ENCODE measurements at regions not wholly inside any gene's neighbourhood (a gene's known extent, or its start where the extent isn't known, plus 50 kb on each side); places are given as distances from the start of the nearest gene placed in this dataset.

DNA sequence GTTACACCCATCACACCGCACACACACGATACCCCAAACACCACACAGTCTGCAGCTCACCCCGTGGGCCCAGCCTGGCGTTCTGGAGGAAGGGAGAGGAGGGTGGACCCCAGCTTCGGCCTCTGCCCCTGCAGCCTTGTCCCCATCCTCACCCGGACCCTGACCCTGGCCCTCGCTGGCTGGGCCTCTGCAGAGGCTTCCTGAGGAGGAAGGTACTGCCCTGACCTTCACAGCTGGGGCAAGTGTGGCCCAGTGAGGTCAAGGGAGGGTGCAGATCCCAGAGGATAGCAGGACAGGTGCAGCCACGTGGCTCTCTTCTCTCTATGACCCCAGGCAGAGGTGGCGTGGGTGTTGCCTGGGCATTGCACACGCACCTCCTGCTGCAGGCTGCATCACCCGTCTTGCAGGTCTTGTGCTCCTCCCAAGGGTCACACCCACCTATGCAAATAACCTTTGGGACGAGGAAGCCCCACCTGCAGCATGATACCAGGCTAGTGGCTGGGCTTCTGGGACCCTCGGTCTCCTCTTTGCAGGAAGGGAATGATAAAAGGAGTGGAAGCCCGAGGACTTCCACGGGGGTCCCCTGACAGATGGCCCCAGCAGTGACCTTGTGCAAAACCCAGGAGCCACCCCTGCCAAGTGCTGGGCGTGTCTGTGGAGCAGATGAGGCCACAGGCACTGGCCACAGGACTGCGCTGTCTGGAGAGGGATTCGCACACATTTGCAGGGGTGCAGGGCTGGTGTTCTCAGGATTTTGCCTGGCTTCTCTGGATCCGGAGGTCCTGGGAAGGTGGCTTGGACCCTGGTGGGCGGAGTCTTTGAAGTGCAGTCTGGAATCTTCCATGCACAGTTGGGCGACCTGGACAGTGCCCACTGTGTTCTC is 1241.5 kb downstream of the BRD1 start:
- no peak for DNase-seq

DNA sequence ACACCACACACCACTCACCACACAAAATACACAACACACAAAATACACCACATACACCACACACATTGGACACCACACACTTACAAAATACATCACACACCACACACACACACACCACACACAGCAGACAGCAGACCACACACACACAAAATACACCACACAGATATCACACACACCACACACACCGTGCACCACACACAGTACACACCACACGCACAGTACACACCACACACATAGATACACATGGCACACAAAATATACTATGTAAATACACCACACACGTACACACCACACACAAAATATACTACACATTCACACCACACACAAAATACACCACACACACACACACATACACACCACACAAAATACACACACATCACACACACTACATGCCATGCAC is 1243.5 kb downstream of the BRD1 start:
- DNase-seq: no peak

DNA sequence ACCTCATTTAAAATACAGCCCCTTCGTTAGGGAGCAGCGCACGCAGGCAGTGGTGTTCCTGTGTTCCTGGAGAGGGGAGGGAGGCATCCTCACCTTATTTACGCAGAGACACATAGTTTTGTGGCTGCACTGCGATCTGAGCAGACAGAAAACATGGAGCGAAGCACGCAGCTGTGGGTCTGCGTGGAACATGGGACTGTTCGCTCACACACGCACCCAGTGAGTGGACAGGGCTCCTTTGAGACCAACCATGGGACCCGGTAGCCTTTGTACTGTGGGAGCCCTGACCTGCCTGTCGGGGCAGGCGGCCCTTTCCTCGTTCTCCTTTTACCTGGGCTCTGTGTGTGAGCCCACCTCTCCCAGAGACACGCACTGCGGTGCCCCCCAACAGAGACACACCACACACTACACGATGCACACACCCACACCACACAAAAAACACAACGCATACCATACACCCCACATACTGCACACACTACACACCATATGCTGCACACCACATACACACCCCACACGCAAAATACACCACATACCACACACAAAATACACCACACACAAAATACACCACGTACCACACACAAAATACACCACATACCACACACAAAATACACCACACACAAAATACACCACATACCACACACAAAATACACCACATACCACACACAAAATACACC is 1245.7 kb downstream of the BRD1 start:
- DNase-seq: no peak

DNA sequence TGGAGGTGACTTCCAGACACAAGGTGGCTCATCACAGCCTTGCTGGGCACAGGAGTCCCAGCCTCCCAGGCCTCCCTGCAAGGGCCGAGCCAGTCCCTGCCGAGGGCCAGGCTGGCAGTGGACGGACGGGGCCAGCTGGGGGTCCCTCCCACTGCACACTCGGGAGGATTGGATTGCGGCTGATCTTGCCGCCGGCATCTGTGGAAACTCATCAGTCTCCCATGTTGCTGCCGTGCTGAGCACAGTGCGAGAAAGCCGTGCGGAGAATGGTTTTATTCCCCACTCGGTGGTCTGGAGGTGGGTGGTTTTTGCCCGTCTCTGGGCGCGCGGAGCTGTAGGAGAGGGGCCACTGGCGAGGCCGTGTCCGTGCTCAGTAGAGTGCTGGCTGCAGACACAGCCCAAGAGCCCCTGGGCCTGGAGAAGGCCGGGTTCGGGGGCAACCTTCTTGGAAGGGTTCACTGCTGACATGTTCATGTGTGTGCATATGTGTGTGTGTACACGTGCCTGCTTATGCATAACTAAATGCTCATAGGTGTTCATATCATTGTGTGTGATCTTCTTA is 1246.4 kb downstream of the BRD1 start:
- no peak for DNase-seq

DNA sequence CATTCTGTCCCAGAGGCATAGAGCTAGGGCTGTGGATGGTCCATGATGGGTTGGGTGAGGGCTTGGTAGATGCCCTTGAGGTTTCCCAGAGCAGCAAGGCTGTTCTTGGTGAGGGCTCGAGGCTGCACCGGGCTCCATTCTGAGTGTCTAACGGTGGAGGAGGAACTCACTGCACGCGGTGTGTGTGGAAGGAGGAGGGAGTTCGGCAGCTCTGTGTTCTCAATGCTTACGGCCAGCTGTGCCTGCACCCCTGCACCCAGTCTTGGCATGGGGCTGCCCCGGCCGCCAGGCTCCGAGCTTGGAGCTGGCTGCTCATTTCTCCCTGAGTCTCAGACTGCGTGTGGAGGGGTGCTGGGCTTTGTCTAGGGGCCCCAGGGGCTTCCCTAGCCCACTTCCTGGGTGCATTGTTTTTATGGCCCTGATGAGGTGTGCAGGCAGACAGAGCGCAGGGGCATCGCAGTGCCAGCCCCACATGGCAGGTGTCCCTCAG is 1247.1 kb downstream of the BRD1 start:
- no peak for DNase-seq

DNA sequence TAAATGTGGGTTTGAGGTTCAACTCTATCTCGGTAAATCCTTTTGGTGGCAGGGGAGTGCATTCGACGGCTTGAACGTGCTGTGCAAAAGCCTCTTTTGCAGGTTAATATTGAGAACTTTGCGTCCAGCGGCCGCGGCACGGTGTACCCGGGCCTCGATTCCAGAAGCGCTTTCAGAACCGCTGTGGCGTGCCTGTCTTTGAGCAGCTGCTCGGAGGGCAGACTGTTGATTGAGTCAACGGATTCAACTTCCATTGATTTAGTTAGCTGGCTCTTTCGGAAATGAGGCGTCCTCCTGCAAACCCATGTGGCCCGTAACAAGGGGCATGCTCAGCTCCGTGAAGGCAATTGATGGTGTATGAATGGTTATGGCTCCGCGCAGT is 1247.8 kb downstream of the BRD1 start:
- no peak for DNase-seq

DNA sequence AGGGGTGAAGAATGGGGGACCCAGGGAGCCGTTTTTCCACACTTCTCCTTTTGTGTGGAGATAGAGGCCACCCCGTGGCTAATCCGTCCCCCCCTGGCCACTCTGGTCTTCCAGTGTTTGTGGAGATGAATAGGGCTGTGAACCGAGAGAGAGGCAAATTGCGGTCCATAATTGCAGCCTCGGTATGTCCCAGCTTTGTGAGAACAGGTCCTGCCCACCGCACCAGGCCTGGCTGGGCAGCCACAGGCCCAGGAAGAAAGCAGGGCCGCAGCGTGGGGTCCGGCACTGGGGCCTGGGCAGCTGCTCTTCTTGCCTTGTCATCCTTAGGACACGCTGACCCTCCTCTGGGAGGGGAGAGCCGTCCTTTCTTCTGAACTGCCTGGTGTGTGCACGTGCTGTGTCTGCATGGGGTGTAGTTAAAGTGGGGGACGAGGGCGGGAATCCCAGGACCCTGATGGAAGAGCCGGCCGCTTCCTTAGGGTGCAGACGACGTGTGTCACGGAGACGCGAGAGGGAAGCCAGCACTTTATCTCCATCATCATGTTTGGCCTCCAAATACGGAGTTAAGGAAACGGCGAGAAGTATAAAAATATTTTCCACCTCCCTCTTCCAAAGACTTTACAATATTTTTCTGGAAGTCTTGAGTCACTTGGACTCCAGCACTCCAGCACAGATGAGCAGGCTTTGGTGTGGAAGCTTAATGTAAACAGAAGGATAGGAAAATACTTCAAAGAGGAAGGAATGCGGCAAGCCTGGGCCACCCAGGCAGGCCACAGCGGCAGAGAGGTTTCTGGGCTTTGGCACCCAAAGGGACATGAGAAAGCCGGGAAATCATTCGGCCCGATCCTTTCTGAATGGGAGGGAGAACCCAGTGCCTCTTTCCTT is 1248.4 kb downstream of the BRD1 start:
- no peak for DNase-seq

DNA sequence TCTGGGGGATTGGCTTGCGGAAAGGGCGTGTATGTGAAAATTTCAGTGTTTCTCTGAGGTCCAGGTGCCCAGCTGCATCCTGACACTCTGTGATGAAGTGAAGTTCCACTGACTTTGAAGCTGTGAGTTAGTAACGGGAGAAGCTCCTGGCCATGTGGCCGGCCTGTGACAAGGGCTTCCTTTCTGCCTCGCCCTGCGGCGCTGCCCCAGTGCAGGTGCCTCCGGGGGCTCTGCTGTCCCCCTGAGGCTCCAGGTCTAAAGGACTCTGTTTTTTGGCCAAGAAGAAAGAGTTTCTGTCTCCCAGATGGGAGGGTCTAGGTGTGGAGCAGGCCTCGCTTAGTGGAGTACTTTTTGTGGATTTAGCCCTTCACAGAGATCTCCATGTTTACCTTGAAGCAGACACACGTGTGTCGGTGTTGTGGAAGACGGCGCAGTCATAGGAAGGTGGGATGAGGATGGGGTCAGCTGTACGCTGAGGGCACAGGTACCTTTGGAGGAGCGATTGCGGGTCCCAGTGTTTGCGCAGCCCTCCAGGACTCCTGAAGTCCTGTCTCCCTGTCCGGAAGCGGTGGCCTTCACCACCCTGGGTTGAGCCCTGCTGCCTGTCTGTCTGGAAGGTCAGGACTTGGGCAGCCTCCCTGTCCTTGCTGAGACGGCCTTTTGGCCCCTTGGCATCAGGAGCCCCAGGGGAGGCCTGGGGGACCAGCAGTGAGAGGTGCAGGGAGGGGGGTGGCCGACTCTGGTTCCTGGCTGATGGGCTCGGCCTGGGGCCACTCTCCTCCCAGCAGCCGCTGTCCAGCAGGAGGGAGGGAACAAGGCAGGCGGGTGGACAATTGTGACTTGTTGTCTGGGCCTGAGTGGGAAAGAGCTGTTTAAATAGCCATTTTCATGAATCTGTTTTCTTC is 1249.3 kb downstream of the BRD1 start:
- no peak for DNase-seq

DNA sequence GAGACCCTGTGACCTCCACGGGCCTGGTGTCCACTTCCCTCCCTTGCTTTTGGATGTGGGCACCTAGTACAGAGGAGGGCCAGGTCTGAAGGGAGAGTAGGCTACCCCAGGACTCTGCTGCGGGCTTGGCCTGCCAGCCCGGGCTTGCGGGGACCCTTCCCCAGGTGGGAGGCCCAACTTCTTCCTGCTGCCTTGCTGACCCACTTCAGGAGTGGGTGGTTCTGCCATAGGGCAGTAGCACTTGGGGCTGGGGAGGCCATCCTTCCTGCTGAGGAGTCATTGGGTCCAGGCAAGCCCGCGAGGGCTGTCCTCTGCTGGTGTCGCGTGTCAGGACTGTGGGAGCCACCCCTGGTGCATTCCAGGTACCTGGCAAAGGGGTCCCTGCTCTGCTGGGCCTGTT is 1250.0 kb downstream of the BRD1 start:
- DNase-seq: no peak

DNA sequence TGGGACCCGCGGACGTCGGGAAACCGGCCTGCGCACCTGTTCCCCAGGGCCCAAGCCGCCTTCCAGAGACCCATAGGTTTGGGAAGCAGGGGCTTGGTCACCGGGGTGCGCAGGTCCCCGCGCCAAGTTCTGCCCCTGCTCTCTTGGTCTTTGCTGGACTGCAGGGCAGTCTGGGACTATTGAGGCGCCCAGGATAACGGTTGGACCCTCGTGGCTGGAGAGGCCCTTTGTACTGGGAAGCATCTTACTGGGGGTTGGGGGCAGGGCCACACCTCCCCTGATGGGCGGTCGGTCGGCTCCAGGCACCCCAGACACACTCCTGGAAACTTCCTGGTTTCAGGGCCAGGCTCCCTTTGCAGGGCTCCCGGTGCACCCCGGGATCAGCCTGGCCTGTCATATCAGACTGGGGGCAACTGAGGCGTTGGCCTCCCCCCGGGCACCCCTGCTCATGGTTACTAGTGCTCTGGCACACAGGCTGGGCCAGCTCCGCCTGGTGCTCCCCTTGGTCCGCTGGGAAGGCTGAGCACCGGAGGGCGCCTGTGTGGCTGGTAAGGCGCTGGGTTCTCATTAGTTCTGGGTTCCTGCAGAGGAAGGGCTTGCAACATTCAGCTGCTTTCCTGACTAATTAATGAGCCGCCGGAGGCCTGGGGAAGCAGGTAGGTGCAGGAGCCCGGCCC is 1250.5 kb downstream of the BRD1 start:
- DNase-seq: no peak

DNA sequence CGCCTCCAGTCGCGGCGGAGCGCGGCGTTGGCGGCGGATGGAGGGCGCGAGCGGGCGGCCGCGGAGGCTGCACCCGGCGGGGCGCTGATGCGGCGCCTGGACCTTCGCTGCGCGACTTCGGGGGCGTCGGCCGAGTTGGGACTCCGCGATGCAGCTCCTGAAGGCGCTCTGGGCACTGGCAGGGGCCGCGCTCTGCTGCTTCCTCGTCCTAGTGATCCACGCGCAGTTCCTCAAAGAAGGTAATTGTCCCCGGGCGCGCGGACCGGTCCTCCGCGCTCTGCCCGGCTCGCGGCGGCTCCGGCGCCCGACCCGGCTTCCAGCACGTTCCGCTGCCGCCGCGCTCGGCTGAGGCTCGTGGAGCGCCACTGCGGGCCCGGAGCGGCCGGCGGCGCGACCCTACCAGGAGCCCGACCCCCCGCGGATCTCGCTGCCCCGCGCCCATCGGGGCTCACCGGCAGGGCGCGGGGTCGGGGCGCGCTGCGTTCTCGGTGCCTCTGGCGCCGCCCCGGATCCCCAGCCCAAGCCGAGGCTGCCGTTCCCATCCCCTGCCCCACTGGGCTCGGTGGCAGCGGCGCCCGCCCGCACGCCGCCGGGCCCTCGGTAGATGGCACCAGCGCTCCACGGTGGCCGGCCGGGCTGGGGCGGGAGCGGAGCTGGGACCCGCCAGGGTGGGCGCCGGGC is 1251.2 kb downstream of the BRD1 start:
- no peak for DNase-seq

DNA sequence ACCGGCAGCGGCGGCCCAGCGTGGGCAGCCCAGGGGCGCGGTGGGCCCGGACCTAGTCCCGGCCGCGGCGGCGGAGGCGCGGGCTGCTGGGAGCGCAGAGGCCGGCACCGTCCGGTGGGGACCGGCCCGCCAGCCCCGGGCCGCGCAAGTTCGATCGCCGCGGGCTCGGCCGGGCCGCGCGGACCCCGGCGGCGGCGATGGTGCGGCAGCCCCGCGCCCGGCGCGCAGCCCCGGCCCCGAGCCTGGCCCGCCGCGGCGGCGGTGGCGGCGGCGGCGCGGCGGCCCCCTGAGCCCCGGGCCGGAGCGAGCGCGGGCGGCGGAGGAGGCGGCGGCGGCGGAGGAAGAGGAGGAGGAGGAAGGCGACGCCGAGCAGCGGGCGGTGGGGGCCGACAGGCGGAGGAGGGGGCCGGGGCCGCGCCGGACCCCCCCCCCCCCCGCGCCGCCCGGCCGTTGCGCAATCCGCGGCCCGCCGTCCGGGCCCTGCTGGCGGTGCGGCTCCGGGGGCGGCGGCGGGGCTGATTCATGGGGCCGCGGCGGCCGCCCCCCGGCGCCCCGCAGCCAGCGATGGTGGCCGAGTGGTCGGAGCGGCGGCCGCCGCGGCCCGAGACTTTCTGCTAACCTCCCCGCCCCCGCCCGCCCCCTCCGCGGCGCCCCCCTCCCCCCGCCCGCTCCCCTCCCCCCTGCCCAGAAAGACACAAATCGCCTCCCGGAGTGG is 1251.9 kb downstream of the BRD1 start:
- no peak for DNase-seq

DNA sequence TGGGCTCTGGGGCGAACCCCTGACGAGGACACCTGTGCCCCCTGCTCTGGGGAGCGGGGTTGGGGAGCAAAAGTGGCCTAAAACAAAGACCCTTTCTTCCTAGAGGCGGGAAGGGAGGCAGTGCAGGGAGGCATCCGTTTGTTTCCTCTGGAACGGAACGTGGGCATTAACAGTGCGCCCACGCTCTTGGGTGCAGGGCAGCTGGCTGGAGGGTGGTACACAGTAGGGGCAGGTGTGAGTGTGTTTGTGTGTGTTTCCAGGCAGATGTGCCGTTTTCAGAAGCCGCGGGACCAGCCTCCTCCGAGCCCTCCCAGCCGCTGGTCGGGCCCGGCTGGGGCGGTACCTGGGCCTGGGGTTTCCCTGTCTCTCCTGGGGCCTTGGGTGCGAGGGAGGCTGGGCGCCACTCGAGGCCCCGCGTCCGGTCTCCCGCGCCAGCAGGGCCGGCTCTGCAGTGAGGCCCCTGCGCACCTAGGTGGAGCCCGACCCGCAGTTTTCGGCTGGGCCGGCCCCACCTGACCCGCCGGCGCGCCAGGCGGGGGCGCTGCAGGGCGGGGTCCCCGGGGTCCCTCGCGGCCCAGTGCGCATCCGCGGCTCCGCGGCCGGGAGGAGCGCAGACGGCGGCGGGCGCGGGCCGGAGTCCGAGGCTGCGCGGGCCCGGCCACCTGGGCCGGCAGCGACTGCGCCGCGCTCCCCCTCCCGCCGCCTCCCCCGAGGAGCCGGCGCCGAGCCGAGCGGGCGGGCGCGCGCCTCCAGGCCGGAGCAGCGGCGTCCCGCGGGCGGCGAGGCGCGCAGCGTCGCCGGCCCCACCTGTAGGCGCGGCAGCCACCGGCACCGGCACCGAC is 1252.7 kb downstream of the BRD1 start:
- DNase-seq: no peak

DNA sequence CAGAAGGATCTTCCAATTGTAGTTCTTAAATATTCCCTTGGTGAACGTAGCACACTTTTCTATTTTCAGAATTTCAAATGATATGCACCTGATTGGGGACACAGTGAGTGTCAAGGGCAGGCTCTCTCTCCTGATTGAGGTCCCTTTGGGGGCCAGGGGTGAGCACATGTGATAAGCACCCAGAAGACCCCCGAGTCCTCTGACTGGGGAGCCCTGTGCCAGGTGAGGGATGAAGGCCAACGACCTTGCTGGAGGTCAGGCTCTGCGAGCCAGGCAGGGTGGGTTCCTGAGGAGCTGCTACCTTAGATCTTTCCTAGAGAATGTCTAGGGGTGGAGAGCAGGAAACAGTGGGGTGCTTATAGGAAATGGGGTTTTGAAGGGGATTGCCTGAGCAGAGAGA is 1253.9 kb downstream of the BRD1 start:
- no peak for DNase-seq

DNA sequence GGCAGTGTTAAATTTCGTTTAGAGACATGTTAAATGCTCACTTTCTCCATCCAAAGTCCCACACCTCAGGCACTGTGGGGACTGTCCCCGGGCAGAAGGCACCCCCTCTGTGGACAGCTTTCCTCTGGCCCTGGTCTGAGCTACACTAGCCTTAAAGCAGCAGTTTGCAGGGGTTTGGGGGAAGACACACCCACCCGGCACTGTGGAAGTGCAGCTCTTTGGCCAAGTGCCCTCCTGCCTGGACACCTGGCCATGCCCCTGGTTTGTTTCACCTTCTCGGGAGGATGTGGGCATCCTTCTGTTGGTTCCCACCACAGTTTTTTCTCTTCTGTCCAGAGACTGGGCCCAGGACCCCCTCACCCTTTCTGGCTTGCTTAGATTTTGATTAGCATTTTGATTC is 1254.7 kb downstream of the BRD1 start:
- no peak for DNase-seq

DNA sequence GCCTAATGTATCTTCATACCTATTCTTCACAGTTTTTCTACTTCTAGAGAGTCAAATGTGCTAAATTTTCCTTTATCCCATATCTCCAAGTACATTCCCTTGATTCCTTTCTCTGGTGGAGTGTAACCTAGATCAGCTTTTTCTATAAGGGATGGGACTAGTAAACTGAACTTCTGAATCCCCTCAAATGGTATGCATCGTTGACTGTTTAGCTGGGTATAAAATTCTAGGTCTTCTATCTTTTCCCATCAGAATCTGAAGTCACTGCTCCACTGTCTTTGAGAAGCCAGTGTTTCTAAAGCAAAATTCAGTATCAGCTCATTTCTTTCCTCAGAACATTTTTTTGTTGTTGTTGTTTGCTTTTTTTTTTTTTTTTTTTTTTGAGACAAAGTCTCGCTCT is 1256.8 kb downstream of the BRD1 start:
- DNase-seq: no peak

DNA sequence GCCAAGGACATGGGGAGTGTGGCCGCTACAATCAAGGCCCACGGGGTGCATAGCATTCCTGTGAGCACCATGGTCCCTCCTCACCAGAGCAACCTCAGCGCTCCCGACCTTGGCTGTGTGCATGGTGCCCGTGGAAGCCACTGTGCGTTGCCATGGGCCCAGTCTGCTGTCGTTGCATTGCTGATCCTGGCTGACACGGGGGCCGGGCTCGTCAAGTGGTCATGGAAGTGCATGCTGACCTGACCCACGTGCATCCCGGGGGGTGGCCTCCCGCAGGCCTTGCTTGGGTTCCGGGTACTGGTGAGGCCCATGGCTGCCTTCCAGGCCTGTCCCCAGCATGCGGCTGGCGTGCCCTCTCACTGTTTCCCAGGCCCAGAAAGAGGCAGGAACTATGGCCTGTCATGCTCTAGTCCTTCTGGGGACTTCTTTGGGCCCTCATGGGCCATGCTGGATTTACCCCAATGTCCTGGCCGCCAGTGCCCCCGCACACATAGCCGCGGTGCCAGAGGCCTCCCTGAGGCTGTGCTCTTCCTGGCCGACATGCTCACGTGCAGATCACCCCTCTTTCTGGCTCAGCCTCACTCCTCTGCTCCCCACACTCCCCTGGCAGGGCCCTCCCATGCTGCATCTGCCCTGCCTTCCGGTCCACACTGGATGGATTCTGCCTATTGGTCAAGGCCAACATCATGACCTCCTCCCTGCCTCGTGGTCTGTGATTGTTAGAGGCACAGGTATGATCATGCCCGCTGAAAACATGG is 1258.0 kb downstream of the BRD1 start:
- DNase-seq: no peak

DNA sequence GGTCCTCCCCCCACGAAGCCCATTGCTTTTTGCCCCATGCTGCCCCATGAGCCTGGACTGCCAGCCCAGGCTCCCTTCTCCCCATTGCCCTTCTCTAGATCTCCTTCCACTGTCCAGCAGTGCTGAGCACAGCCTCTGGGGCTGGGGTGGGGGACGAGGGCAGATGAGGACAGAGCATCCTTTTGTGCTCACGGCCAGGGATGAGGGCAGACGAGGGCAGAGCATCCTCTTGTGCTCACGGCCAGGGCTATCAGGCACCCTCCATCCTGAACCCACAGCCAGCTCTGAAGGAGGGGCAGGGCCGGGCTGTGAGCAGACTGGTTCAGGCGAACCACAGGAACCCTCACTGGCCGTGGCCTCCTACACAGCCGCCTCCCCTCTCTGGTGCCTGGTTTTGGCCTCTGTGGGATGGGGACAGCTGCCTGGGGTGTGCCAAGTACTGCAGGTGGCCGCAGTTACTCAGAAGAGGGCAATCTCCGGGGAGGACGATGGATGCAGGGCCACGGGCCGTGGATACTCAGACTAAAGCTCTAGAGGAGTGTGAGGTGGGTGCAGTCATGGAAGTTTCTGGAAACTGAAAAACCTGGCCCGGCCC is 1258.8 kb downstream of the BRD1 start:
- no peak for DNase-seq
